T-helper 2 cell treated with Interferon-gamma antibody and Interleukin-4, amounts not matched to agents 5 μg/mL and 100 μg/mL, for 36 hours (primary cell): ENCODE measurements at regions not wholly inside any gene's neighbourhood (a gene's known extent, or its start where the extent isn't known, plus 50 kb on each side); places are given as distances from the start of the nearest gene placed in this dataset.
"Not testable (repeated sequence)": the region's sequence is repeated elsewhere in the genome, so short reads cannot be mapped to it uniquely, and the experiment has no call there.

Source experiments
- DNase-seq: peaks from one replicate; pipeline ENCODE4 v3.0.0; 2021; ENCODE audit warnings: low spot score
- H3K27ac Mint-ChIP-seq: one replicate; pipeline ENCODE4 v1.8.0; 2021; ENCODE audit warnings: mild to moderate bottlenecking, mixed read lengths
- H3K27me3 Mint-ChIP-seq: one replicate; pipeline ENCODE4 v1.8.0; 2021; ENCODE audit warnings: low read depth, mixed read lengths
- H3K36me3 Mint-ChIP-seq: one replicate; pipeline ENCODE4 v1.8.0; 2021; ENCODE audit warnings: low read depth, mixed read lengths
- H3K4me1 Mint-ChIP-seq: one replicate; pipeline ENCODE4 v1.8.0; 2021; ENCODE audit warnings: low read depth, mixed read lengths
- H3K4me3 Mint-ChIP-seq: one replicate; pipeline ENCODE4 v1.8.0; 2022; ENCODE audit warnings: mild to moderate bottlenecking, moderate library complexity, mixed read lengths
- H3K9me3 Mint-ChIP-seq: one replicate; pipeline ENCODE4 v1.8.0; 2021; ENCODE audit warnings: mixed read lengths

DNA sequence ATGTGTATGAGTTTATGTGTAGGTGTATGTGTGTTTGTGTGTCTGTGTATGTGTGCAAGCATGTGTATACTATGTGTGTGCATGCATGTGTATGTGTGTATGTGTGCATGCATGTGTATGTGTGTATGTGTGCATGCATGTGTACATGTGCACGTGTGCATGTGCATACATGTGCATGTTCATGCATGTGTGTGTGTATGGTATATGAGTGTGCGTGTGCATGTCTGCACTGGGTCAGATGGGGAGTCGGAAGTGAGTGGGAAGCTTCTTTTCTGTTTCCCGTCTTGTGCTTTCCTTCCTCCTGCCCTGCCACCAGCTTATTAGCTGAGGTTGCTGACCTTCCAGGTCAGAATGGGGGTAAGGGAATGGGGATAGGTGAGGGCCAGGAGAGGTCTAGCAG, 174.7 kb downstream of the MAP2K4 start:
- no peaks in the 10 kb centered on the region for H3K36me3 Mint-ChIP-seq
- peaks cover 5% of the 10 kb centered on the region for H3K9me3 Mint-ChIP-seq
- H3K4me3 Mint-ChIP-seq, result no peak overlapping the region
- no peak for DNase-seq
- H3K27me3 Mint-ChIP-seq, result no peaks in the 10 kb centered on the region
- no peaks in the 10 kb centered on the region for H3K4me1 Mint-ChIP-seq
- no peak overlapping the region for H3K27ac Mint-ChIP-seq

DNA sequence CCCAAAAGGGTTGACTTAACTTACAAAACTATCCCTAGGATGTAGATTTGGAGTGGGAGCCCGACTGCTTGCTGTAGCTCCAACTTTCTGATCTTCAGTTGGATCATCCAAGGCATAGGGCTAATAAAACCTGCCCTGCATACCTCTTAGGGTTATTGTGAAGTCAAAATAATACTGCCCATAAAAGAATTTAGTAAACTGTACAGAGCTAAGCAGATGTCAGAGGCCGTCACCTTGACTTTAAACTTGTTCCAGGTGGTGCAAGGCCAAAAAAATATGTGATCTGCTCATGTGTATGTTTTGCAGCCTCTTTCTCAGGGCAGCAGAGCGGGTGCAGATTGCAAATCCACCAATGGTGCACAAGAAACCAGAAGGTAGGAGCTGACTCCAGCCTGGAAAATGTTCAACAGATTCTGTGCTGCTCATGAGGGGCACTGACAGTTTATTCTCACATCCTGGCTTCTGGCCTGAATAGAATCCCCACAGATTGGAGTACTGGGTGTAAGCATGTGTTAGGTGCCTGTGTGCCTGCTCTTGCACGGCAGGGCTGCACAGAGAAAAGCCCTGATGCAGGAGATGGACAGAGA, 180.7 kb downstream of the MAP2K4 start:
- no peak for DNase-seq

GRCh38 chr17:12209632-12210191, 189.0 kb downstream of the MAP2K4 start:
- H3K36me3 Mint-ChIP-seq, result no peaks in the 10 kb centered on the region
- H3K4me1 Mint-ChIP-seq, result no peaks in the 10 kb centered on the region
- no peak overlapping the region for H3K27ac Mint-ChIP-seq
- H3K9me3 Mint-ChIP-seq, result no peaks in the 10 kb centered on the region
- no peaks in the 10 kb centered on the region for H3K27me3 Mint-ChIP-seq
- H3K4me3 Mint-ChIP-seq, result no peak overlapping the region
- no peak for DNase-seq

More for the DNA sequence above, 180.7 kb downstream of the MAP2K4 start:
- Mint-ChIP-seq H3K4me1 (no peaks in the 10 kb centered on the region), H3K9me3 (no peaks in the 10 kb centered on the region), H3K4me3 (no peak overlapping the region), H3K27ac (no peak overlapping the region), H3K27me3 (no peaks in the 10 kb centered on the region), H3K36me3 (no peaks in the 10 kb centered on the region)

DNA sequence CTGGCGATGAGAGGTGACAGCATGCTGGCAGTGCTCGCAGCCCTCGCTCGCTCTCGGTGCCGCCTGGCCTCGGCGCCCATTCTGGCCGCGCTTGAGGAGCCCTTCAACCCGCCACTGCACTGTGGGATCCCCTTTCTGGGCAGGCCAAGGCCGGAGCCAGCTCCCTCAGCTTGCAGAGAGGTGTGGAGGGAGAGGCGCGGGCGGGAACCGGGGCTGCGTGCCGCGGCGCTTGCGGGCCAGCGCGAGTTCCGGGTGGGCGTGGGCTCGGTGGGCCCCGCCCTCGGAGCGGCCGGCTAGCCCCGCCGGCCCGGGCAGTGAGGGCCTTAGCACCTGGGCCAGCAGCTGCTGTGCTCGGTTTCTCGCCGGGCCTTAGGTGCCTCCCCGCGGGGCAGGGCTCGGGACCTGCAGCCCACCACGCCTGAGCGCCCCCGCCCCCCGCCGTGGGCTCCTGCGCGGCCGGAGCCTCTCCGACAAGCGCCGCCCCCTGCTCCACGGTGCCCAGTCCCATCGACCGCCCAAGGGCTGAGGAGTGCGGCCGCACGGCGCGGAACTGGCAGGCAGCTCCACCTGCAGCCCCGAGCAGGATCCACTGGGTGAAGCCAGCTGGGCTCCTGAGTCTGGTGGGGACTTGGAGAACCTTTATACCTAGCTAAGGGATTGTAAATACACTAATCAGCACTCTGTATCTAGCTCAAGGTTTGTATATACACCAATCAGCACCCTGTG, 200.2 kb downstream of the MAP2K4 start:
- H3K27me3 Mint-ChIP-seq, DNase-seq, H3K4me3 Mint-ChIP-seq, H3K27ac Mint-ChIP-seq, H3K36me3 Mint-ChIP-seq, H3K4me1 Mint-ChIP-seq: not testable (repeated sequence)
- peaks cover 16% of the 10 kb centered on the region for H3K9me3 Mint-ChIP-seq

- no peak overlapping the region for H3K4me3 Mint-ChIP-seq
These were observed 201.7 kb downstream of the MAP2K4 start for GRCh38 chr17:12222392-12222791.

GRCh38 chr17:12227547-12227946, 206.9 kb downstream of the MAP2K4 start:
- Mint-ChIP-seq H3K27me3 (no peaks in the 10 kb centered on the region), H3K4me3 (no peak overlapping the region), H3K4me1 (no peaks in the 10 kb centered on the region)

More at GRCh38 chr17:12222392-12222791, 201.7 kb downstream of the MAP2K4 start:
- Mint-ChIP-seq H3K4me1 (no peaks in the 10 kb centered on the region), H3K9me3 (peaks cover 19% of the 10 kb centered on the region), H3K27ac (no peak overlapping the region), H3K27me3 (no peaks in the 10 kb centered on the region), H3K36me3 (no peaks in the 10 kb centered on the region)
- DNase-seq, result no peak

GRCh38 chr17:12229335-12229734, 208.7 kb downstream of the MAP2K4 start:
- peaks cover 11% of the 10 kb centered on the region for H3K9me3 Mint-ChIP-seq
- H3K4me3 Mint-ChIP-seq, result no peak overlapping the region
- no peak overlapping the region for H3K27ac Mint-ChIP-seq
- no peak for DNase-seq
- H3K4me1 Mint-ChIP-seq, result no peaks in the 10 kb centered on the region
- no peaks in the 10 kb centered on the region for H3K27me3 Mint-ChIP-seq
- no peaks in the 10 kb centered on the region for H3K36me3 Mint-ChIP-seq

More at GRCh38 chr17:12227547-12227946, 206.9 kb downstream of the MAP2K4 start:
- Mint-ChIP-seq H3K27ac (no peak overlapping the region), H3K36me3 (no peaks in the 10 kb centered on the region), H3K9me3 (peaks cover 10% of the 10 kb centered on the region)
- no peak for DNase-seq

DNA sequence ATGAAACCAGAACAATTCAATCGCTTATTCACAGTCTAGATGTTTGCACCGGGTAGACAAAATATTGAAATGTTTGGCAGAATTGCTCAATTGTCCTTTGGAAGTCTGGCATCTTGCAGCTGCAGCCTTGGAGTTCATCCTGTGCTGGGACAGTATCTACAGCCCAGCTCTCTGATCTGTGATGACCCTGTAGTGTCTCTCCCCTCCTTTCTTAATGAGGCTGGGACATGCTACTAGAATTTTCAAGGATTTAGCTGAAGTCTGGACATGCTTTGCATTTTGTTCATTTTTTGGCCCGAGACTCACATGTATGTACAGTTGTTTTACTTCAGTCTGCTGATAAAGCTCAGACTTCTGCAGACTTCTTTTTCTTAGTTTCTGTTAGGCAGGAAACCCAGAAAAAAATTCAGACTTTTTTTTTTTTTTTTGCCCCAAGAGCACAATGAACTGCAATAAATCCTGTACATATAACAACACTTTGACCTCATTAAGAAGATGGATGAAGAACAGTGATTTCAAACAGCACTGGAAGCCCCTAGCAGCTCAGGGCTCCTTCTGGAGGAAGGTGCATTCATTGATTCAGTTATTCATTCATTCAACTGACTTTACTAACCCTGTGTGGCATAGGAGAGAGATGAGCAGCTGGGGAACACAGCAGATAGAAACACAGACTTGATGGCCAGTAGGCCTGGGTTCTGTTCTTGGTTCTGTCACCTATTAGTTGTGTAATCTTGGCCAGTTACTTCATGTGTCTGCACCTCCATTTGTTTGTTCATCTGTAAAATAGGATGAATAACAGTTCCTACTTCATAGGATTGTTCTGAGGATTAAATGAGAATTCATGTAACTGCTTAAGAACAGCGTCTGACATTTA, 210.0 kb downstream of the MAP2K4 start:
- H3K36me3 Mint-ChIP-seq, result no peaks in the 10 kb centered on the region
- H3K4me1 Mint-ChIP-seq, result no peaks in the 10 kb centered on the region
- no peak overlapping the region for H3K27ac Mint-ChIP-seq
- H3K27me3 Mint-ChIP-seq, result no peaks in the 10 kb centered on the region
- no peak overlapping the region for H3K4me3 Mint-ChIP-seq
- DNase-seq, result no peak
- H3K9me3 Mint-ChIP-seq, result peaks cover 12% of the 10 kb centered on the region

- Mint-ChIP-seq H3K27me3 (no peaks in the 10 kb centered on the region), H3K4me3 (no peak overlapping the region), H3K4me1 (no peaks in the 10 kb centered on the region), H3K36me3 (no peaks in the 10 kb centered on the region), H3K27ac (no peak overlapping the region), H3K9me3 (peaks cover 12% of the 10 kb centered on the region)
- DNase-seq, result no peak
These were observed 210.6 kb downstream of the MAP2K4 start for GRCh38 chr17:12231355-12231682.

DNA sequence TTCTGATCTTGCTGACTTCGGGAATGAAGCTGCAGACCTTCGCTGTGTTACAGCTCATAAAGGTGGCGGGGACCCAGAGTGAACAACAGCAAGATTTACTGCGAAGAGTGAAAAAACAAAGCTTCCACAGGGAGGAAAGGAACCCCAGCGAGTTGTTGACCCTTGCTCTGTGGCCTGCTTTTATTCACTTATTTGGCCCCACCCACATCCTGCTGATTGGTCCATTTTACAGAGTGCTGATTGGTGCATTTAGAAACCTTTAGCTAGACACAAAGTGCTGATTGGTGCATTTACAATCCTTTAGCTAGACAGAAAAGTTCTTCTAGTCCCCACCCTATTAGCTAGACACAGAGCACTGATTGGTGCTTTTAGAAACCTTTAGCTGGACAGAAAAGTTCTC, 218.3 kb downstream of the MAP2K4 start:
- H3K27ac Mint-ChIP-seq, H3K36me3 Mint-ChIP-seq, H3K4me1 Mint-ChIP-seq, H3K4me3 Mint-ChIP-seq, H3K27me3 Mint-ChIP-seq, H3K9me3 Mint-ChIP-seq, DNase-seq: not testable (repeated sequence)

DNA sequence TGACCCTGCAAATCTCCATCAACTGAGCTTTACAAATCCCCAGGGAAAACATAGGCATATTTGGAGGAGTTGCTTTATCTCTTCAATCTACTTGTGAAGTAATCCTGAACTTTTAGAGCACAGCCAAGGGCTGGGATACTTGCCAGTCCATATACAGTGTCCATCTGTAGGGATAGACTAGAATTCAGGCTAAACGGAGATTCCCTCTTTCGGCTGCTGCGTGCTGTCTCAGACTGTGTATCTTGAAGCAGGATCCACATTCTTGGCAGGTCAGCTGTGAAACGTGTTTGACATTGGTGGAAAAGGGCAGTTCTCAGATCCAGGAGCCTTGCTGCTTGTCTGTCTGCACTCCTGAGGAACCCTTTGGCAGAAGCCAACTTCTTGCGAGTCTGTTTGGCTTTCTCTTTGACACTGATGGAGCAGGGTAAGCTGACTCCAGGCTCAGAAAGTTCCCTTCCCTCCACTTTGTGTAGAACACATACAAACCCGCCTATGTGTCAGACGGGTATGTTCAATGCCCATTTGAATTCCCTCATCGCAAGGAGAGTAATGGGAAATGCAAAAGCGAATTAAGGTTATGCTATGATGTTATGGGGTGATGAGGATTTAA, 221.8 kb downstream of the MAP2K4 start:
- no peak for DNase-seq
- no peaks in the 10 kb centered on the region for H3K27me3 Mint-ChIP-seq
- H3K4me3 Mint-ChIP-seq, result no peak overlapping the region
- H3K27ac Mint-ChIP-seq, result no peak overlapping the region
- no peaks in the 10 kb centered on the region for H3K4me1 Mint-ChIP-seq
- H3K9me3 Mint-ChIP-seq, result no peaks in the 10 kb centered on the region
- H3K36me3 Mint-ChIP-seq, result no peaks in the 10 kb centered on the region

DNA sequence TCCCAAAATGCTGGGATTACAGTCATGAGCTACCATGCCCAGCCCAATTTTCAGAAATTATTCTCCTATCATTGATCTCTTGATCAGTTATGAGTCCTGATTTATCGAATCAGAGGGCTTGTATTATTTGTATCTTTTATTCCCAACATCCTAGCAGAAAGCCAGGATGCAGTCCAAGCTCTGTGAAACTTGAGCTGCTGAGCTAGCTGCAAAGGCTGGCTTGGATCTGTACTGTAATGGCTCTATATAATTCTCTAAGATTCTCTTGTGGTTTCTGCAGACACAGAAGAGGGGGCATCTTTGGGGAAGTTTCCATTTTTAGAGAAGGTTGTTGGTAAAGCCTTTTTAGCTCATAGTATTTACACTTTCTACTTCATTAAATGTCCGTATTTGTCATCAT, 227.1 kb downstream of the MAP2K4 start:
- Mint-ChIP-seq H3K36me3 (no peaks in the 10 kb centered on the region), H3K27me3 (no peaks in the 10 kb centered on the region), H3K9me3 (no peaks in the 10 kb centered on the region), H3K4me1 (no peaks in the 10 kb centered on the region), H3K4me3 (no peak overlapping the region), H3K27ac (no peak overlapping the region)
- no peak for DNase-seq

GRCh38 chr17:12250973-12251372, 230.3 kb downstream of the MAP2K4 start:
- no peaks in the 10 kb centered on the region for H3K4me1 Mint-ChIP-seq
- no peak overlapping the region for H3K27ac Mint-ChIP-seq
- H3K27me3 Mint-ChIP-seq, result no peaks in the 10 kb centered on the region
- H3K36me3 Mint-ChIP-seq, result no peaks in the 10 kb centered on the region
- H3K9me3 Mint-ChIP-seq, result no peaks in the 10 kb centered on the region
- no peak for DNase-seq
- H3K4me3 Mint-ChIP-seq, result no peak overlapping the region

DNA sequence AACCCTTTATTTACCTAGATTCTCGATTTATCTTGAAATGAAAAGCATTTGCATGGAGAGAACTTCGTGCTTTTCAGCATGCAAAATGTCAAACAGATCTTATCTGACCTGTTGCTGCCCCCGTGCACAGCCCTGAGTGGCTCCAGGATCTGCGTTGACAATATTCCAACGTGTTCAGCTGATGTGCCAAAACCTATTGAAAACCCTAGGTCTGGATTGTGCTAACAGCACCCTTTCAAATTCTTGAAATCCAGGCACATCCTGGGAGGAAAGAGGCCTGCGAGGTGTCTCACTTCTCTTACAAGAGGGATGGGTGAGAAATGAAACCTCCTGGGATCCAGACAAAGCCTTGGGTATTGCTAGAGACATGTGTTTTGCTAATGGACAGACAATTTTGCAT, 231.8 kb downstream of the MAP2K4 start:
- no peaks in the 10 kb centered on the region for H3K9me3 Mint-ChIP-seq
- no peaks in the 10 kb centered on the region for H3K27me3 Mint-ChIP-seq
- H3K36me3 Mint-ChIP-seq, result no peaks in the 10 kb centered on the region
- H3K4me3 Mint-ChIP-seq, result no peak overlapping the region
- no peak overlapping the region for H3K27ac Mint-ChIP-seq
- no peaks in the 10 kb centered on the region for H3K4me1 Mint-ChIP-seq
- no peak for DNase-seq
